ENCODE measurements at regions not wholly inside any gene's neighbourhood (a gene's known extent, or its start where the extent isn't known, plus 50 kb on each side); places are given as distances from the start of the nearest gene placed in this dataset.
A peak's percentile ranks its signal among the peaks of the same experiment; 100 is the strongest.

DNA sequence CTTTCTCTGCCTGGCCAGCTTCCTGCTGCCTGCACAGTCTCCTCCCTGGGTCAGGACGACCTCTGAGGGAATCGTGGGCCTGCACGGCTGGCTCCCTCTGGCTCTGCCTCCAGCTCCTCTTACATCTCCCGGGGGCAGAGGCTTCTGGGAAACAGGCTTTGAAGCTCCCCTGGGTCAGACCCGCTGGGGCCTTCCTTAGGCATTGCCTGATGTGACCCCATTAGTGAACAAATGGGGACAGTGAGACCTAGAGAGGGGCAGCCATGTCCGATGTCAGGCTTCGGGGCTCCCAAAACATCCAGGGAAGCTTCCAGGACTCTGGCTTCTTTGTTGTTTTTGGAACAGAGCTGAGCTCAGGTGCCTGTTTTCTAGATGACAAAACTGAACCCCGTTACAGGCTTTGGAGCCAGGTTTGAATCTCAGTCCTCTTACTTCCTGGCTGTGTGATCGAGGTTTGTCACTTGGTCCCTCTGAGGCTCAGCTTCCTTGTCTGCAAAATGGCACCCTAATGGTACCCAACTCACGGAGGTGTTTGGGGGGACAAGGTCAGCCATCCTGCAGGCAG, 94.3 kb downstream of the CEBPB start:
- ATAC-seq (peak; percentile 5), DNase-seq (ENCODE audit: low spot score) (no peak)

GRCh38 chr20:50285376-50286173, 94.9 kb downstream of the CEBPB start:
- ATAC-seq (no peak), DNase-seq (ENCODE audit: low spot score) (no peak)

DNA sequence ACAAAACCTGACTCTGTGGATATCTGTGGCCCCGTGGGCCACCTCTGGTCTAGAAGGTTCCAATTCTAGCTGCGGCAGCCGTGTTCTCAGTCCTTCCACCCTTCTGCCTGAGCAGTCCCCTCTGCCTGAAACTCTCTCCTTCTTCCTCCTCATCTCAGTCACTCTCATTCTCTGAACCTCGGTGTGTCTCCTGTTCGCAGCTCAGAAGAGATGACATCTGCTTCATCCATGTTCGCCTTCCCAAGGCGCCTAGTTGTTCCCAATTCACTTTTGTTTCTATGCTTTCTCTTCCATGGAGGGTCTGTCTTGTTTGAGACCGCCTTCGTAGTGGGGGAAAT, 95.5 kb downstream of the CEBPB start:
- ATAC-seq (no peak), DNase-seq (ENCODE audit: low spot score) (no peak)

GRCh38 chr20:50286609-50287008, 96.0 kb downstream of the CEBPB start:
- ATAC-seq (no peak), DNase-seq (ENCODE audit: low spot score) (no peak)

GRCh38 chr20:50287512-50287911, 96.9 kb downstream of the CEBPB start:
- DNase-seq (ENCODE audit: low spot score) (no peak), ATAC-seq (no peak)

- DNase-seq (ENCODE audit: low spot score), result no peak
- no peak for ATAC-seq
Observed at GRCh38 chr20:50288128-50288623, 97.5 kb downstream of the CEBPB start.

- no peak for DNase-seq (ENCODE audit: low spot score)
- no peak for ATAC-seq
Observed at GRCh38 chr20:50289581-50289980, 99.0 kb downstream of the CEBPB start.

- ATAC-seq, result no peak
- DNase-seq (ENCODE audit: low spot score), result no peak
Observed at GRCh38 chr20:50290112-50290511, 99.5 kb downstream of the CEBPB start.

GRCh38 chr20:50290808-50291207, 100.2 kb downstream of the CEBPB start:
- no peak for DNase-seq (ENCODE audit: low spot score)

GRCh38 chr20:50291254-50292078, 100.8 kb downstream of the CEBPB start:
- DNase-seq (ENCODE audit: low spot score) (no peak), ATAC-seq (no peak)

More at GRCh38 chr20:50290808-50291207, 100.2 kb downstream of the CEBPB start:
- ATAC-seq, result no peak

- DNase-seq (ENCODE audit: low spot score) (no peak), ATAC-seq (no peak)
Observed at GRCh38 chr20:50292079-50292590, 101.5 kb downstream of the CEBPB start.

- peak; percentile 98 for DNase-seq (ENCODE audit: low spot score)
- peak; percentile 81 for ATAC-seq
Observed at GRCh38 chr20:50292591-50293283, 102.1 kb downstream of the CEBPB start.

DNA sequence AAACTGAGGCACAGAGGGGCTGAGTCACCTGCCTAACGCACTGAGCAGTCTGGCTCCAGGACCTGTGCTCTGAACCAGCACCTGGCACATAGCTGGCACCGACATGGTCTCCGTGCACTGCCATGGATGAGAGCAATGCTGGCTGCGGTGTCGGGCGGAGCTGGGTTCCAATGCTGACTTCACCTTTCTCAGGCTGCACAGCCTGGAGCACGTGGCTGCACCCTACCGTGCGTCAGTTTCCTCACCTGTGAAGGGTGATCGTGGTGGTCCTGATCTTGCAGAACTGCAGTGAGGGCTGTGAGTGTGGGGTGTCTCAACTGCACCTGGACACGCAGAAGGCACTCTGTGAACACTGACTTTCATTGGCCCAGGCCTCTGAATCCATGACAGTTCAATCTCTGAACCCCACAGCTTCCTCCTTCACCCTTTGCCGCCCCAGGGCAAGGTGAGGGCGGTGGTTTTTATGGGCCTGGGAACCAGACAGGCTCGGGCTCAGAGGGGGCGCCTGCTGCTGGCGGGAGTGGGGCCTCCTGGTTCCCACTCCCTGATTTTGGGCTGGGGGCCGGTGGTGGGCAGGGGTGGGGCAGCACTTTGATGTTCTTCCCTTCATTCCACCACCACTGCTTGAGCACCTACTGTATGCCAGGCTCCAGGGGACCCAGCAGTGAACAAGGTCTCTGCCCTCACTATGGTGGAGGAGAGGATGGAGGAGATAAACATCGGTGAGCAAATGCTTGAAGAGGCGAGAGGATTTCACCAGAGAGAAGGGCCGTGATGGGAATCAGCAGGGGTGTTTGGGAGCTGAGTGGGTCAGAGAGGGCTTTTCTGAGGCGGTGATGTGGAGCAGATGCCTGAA, 102.9 kb downstream of the CEBPB start:
- ATAC-seq (peak; percentile 26), DNase-seq (ENCODE audit: low spot score) (no peak)

- ATAC-seq, result no peak
- no peak for DNase-seq (ENCODE audit: low spot score)
Observed at GRCh38 chr20:50294164-50295088, 103.8 kb downstream of the CEBPB start.

GRCh38 chr20:50295345-50295744, 104.7 kb downstream of the CEBPB start:
- ATAC-seq, result no peak
- DNase-seq (ENCODE audit: low spot score), result no peak

DNA sequence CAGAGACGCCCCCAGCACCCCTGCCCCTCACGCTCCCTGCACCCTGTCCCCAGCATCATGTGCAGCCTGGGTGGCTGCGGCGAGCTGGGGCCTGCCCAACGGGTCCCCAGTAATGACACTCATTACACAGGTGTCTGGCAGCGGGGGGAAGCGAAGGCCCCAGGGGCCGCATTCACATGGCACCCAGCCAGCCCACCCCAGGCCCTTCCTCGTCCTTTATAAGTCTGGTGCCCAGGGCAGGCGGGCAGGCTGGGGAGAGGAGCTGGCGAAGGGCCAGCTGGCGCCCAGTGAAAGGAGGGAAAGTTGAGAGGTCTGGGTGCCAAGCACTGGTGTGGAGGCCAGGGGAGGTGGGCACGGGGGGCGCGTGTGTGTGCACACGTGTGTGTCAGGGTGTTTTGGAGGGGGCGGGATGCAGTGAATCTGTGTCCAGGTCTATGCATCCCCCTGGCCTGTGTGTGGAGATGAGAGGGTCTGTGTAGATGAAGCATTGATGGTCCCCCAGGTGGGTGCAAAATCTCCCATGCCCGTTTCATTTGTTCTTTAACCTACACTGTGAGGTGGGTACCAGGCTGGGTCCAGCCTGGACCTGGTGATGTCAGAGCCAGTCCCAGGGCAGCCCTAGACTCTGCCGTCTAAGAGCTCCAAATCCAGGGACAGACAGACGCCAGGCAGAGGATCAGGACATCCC, 105.3 kb downstream of the CEBPB start:
- ATAC-seq, result peak; percentile 8
- DNase-seq (ENCODE audit: low spot score), result no peak

DNA sequence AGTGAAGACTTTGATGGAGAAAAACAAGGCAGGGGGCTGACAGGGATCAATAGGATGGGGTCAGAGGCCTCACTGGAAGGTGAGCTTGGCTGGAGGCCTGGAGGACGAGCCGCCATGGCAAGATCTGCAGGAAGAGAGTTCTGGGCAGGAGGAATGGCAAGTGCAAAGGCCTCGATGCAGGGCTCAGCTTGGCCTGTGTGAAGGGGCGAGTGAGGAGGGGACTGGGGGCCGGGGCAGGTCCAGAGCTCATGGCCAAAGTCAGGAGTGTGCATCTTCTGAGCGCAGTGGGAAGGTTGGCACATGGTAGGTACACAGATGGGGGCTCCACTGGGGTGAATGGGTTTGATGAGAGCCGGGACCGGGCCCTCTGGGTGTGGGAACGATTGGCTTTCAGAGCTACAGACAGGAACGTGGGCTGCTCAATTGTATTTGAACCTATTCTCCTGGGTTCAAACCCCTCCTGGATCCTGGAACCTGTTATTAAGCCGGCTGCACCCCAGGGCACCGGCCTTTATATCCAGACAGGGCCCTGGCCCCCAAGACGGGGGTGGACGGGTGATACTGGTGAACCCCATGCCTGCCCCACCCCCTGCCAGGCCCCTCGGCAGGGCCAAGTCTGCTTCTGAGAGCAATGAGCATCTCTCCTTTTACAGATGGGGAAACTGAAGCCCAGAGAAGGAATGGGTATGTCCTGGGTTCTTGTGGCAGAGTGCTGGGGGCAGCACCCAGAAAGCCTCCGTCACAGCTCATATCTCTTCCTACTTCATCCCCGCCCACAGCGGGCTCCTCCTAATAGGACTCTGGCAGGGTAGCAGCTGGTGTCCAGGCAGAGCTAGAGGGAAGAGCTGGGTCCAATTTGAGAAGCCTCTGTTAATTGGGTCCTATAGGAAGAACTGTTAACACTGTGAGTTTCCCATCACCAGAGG, 106.1 kb downstream of the CEBPB start:
- peak; percentile 14 for ATAC-seq
- DNase-seq (ENCODE audit: low spot score), result no peak
